Spinal cord (tissue), 9 donors: ENCODE measurements at regions not wholly inside any gene's neighbourhood (a gene's known extent, or its start where the extent isn't known, plus 50 kb on each side); places are given as distances from the start of the nearest gene placed in this dataset.
"Not testable (repeated sequence)": the region's sequence is repeated elsewhere in the genome, so short reads cannot be mapped to it uniquely, and the experiment has no call there.

Experiments
- DNase-seq, 6 donors: peaks; one replicate each; pipeline versions ENCODE4 v3.0.0 to v3.0.0-alpha.2; 2013 to 2015; ENCODE audit warnings: low spot score in 6 of 6, low read depth in 4 of 6
- H3K27ac ChIP-seq: one replicate; pipeline ENCODE4 v1.5.1; 2013; ENCODE audit warnings: low read depth, low read length, control low read depth
- H3K27me3 ChIP-seq: one replicate; pipeline ENCODE4 v1.6.1; 2013; ENCODE audit warnings: low read length; ENCODE audit not compliant: control insufficient read depth, insufficient read depth
- H3K36me3 ChIP-seq: one replicate; pipeline ENCODE4 v1.6.1; 2013; ENCODE audit warnings: low read length; ENCODE audit not compliant: control insufficient read depth, insufficient read depth
- H3K4me1 ChIP-seq: one replicate; pipeline ENCODE4 v1.6.1; 2013; ENCODE audit warnings: low read length; ENCODE audit not compliant: control insufficient read depth, insufficient read depth
- H3K4me3 ChIP-seq: one replicate; pipeline ENCODE4 v1.5.1; 2013; ENCODE audit warnings: low read depth, low read length, control low read depth
- H3K9me3 ChIP-seq: one replicate; pipeline ENCODE4 v1.6.1; 2013; ENCODE audit warnings: low read length; ENCODE audit not compliant: control insufficient read depth, insufficient read depth
- WGBS: methylation state at CpG from one replicate; pipeline ENCODE4 v1.1.5; 2013; ENCODE audit warnings: missing lambda C conversion rate; ENCODE audit not compliant: insufficient coverage; 5-methylcytosine and 5-hydroxymethylcytosine counted together
- donor health status: healthy.

DNA sequence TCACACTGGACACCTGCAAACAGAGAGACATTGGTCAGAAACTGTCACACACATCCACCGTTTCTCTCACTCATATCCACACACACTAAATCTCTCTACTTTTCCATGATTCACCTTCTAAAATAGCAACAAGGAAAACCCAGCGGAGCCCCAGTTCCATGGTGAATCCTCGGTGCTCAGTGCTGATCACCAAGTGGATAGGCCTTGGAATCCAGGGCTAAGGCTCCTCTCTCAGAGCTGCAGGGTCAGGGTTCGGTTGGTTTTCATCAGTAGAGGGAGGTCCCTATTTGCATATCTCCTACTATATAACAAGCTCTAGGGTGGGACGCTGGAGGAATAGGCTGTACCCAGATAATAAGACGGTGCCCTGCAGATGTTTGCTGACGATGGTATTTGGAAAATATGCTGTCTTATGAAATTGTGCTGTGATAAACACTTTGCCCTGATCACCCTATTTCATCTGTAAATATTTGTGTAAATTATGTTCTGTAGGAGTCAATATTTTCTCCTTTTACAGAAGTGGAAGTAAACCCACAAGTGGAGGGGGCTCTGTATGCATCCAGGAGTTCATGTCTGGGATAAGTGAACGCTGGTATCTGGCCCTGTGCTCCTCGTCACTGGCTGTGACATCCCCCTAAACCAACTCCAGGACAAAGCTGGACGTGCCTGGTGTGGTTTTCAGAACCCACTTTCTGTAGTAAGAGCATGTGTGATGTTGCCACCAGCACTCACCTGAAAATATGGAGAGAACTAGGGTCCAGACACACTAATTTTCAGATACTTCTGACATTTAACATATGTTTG lies 709.2 kb downstream of the TMEM121 start:
- Histone ChIP-seq H3K27me3 (no peaks in the 10 kb centered on the region), H3K4me3 (no peak overlapping the region), H3K4me1 (no peaks in the 10 kb centered on the region), H3K9me3 (no peaks in the 10 kb centered on the region), H3K36me3 (no peaks in the 10 kb centered on the region), H3K27ac (no peak overlapping the region)
- 70% methylated on average over 3 of the region's 10 CpGs for WGBS
- DNase-seq, result no peak

DNA sequence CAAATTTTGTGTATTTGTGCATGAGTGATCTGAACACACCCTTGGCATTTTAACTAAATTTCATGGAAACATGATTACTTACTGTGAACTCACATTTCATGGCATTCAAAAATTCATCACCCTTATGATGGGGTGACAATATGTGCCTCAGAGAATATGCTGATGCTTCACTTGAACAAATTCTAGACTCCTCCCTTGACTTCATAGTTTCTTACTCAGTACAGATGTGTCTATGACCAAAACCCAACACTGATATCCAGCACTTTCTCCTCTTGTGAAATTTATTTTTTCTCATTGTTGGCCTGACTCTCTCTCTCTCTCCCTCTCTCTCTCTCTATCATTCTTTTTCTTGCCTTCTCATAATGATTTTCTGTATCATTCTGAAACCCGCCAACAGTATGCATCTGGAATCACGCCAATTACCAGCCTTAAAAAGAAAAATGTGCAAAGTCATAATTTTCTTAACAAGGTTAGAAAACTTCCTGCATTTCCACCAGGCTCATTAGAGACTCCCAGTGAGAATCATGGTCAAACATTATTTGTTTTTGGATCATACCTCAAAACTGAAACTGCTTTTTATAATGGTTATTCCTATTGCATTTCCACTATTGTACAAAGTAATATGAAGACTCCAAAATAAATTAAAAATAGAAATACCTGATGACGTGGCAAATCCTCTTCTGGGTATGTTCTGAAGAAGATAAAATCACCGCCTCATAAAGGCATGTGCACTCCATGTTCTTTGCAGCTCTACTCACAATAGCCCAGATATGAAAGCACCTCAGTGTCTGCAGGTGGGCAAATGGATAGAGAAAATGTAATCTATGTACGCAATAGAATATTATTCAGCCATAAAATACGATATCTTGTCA lies 722.2 kb downstream of the TMEM121 start:
- peaks cover 5% of the 10 kb centered on the region for H3K9me3 ChIP-seq
- no peak for DNase-seq
- no peaks in the 10 kb centered on the region for H3K27me3 ChIP-seq
- no peak overlapping the region for H3K27ac ChIP-seq
- no peak overlapping the region for H3K4me3 ChIP-seq
- 41% methylated on average over 2 of the region's 6 CpGs for WGBS
- H3K36me3 ChIP-seq, result no peaks in the 10 kb centered on the region
- H3K4me1 ChIP-seq, result no peaks in the 10 kb centered on the region

DNA sequence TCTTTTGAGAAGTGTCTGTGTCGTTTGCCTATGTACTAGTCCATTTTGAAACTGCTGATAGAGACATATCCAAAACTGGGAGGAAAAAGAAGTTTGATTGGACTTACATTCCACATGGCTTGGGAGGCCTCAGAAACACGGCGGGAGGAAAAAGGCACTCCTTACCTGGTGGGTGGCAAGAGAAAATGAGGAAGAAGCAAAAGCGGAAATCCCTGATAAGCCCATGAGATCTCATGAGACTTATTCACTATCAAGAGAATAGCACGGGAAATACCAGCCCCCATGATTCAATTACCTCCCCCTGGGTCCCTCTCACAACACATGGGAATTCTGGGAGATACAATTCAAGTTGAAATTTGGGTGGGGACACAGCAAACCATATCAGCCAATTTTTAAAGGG lies 727.6 kb downstream of the TMEM121 start:
- WGBS, result no CpG with 5 or more reads among the region's 5 CpGs

DNA sequence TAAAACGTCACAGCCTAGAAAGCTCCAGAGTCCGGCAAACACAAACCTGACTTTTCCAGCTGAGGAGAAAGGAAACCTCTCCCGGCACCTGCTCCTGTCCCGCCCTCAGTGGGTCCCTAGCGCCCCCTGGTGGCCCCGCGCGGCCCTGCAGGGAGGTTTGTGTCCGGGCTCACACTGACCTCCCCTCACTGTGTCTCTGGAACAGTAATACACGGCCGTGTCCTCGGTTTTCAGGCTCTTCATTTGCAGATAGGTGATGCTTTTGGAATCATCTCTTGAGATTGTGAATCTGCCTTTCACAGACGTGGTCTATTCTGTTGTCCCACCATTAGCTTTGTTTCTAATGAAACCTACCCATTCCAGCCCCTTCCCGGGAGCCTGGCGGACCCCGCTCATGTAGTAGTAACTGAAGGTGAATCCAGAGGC lies 731.2 kb downstream of the TMEM121 start:
- H3K27ac ChIP-seq, H3K27me3 ChIP-seq, H3K36me3 ChIP-seq, H3K4me1 ChIP-seq, H3K4me3 ChIP-seq, H3K9me3 ChIP-seq, DNase-seq: not testable (repeated sequence)
- WGBS, result 82% methylated on average over 2 of the region's 16 CpGs

More for the DNA sequence above, 727.6 kb downstream of the TMEM121 start:
- not testable (repeated sequence) for H3K27ac ChIP-seq, H3K4me1 ChIP-seq, DNase-seq, H3K9me3 ChIP-seq, H3K27me3 ChIP-seq, H3K36me3 ChIP-seq, H3K4me3 ChIP-seq

DNA sequence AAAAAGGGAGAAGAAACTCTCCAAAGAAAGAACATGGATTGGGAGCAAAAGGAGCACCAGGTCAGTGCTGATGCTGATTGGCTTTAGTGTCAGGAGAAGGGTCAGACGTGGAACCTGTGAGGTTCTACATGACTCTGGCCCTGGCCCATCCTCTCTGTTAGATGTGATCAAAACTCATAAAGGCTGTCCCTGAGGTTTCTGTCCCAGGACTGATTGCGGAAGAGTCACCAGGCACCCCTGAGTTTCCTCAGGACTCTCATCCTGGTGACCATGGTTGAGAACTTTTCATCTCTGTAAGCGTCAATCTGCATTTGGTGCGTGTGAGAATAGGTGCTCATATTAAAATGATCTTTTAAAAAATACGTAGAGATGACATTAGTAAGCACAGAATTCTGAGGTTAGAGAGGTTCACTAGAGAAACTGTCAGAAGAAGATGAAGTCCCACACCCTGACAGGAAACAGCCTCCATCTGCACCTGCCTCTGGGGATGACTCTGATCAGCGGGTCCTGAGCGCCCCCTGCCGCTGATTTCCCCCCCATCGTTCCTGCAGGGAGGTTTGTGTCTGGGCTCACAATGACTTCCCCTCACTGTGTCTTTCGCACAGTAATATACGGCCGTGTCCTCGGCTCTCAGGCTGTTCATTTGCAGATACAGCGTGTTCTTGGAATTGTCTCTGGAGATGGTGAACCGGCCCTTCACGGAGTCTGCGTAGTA lies 741.8 kb downstream of the TMEM121 start:
- Histone ChIP-seq H3K9me3 (peaks cover 14% of the 10 kb centered on the region), H3K36me3 (no peaks in the 10 kb centered on the region), H3K27me3 (no peaks in the 10 kb centered on the region), H3K4me1 (no peaks in the 10 kb centered on the region), H3K27ac (no peak overlapping the region), H3K4me3 (no peak overlapping the region)
- WGBS, result 39% methylated on average over 17 of the region's 17 CpGs
- no peak for DNase-seq

DNA sequence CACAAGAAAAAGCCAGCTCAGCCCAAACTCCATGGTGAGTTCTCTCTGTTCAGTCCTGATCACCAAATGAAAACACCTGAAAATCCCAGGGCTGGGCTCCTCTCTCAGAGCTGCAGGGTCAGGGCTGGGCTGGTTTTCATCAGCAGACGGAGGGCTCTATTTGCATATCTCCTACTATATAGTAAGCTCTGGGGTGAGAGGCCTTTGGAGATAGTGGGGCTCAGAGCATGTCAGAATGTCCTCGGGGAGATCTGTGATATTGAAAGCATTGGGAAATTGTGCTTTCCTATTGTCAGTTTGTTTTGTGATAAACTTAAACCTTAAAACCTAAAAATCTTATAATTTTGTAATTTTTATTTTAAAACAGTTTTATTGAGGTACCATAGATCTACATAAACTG lies 742.6 kb downstream of the TMEM121 start:
- H3K4me1 ChIP-seq, result no peaks in the 10 kb centered on the region
- no peak overlapping the region for H3K4me3 ChIP-seq
- no peak overlapping the region for H3K27ac ChIP-seq
- H3K36me3 ChIP-seq, result no peaks in the 10 kb centered on the region
- H3K27me3 ChIP-seq, result no peaks in the 10 kb centered on the region
- peaks cover 12% of the 10 kb centered on the region for H3K9me3 ChIP-seq
- no CpG with 5 or more reads among the region's 2 CpGs for WGBS
- no peak for DNase-seq

DNA sequence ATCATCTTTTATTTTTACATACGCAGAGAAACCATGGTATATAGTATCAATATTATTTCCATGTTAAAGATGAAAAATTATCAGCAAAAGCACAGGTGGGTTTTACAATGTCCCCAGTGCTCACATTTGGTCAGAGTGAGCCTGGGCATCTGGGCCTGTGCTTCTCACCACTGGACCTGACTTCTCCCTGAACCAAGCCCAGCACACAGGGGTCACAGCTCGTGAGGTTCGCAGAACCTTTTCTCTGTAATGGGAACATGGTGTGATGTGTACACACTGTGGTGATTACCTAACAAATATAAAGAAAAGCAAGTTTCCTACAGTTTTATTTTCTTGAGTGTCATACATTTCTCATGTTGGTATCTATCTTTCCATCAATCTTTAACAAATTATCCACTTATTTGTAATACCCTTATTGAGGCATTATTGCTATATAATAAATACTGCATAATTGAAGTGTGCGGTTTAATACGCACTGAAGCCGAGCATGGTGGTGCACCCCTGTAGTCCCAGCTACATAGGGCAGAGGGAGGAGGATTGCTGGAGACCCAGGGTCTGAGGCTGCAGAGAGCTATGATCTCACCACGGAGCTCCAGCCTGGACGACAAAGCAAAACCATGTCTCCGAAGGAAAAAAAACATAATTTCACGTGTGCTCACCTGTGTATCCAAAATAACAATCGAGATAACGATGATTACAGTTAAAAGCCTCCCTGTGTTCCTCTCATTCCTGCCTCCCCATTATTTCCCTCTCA lies 743.2 kb downstream of the TMEM121 start:
- no peak overlapping the region for H3K27ac ChIP-seq
- WGBS, result 65% methylated on average over 9 of the region's 12 CpGs
- H3K9me3 ChIP-seq, result peaks cover 8% of the 10 kb centered on the region
- H3K4me1 ChIP-seq, result no peaks in the 10 kb centered on the region
- H3K36me3 ChIP-seq, result no peaks in the 10 kb centered on the region
- no peak for DNase-seq
- no peaks in the 10 kb centered on the region for H3K27me3 ChIP-seq
- no peak overlapping the region for H3K4me3 ChIP-seq

DNA sequence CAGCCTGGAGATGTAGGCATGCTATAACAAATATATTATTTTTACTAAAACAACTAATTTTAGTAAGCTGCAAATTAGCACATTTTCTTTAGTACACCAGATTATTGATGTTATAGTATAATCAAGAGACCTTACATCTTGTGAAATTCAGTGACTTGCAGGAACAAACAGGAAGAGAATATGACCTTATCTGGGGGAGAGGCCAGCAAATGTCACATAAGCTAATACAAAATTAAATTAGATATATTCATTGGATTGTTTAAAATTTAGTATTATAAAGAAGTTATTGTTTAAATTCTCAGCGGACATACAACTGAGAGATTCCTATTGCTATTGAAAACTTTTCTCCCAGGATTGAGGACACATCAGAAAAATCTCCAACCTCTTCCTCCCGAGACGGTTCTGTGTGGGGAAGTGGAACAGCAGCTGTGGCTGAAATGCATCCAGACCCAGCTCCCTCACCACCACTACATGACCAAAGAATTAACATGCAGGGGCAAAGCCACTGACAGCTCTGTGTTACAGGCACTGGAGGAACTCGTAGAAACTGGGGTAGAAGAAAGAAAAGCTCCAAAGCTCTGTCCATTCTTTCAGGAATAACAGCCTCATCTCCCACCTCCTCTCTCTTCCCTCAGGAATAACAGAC lies 744.2 kb downstream of the TMEM121 start:
- H3K27ac ChIP-seq, H3K27me3 ChIP-seq: not testable (repeated sequence)

More for the DNA sequence above, 744.2 kb downstream of the TMEM121 start:
- H3K4me1 ChIP-seq, DNase-seq, H3K9me3 ChIP-seq, H3K36me3 ChIP-seq, H3K4me3 ChIP-seq: not testable (repeated sequence)
- no CpG with 5 or more reads among the region's 4 CpGs for WGBS
